GM12878 (cell line): ENCODE measurements at regions not wholly inside any gene's neighbourhood (a gene's known extent, or its start where the extent isn't known, plus 50 kb on each side); places are given as distances from the start of the nearest gene placed in this dataset.

Experiments used
- ATAC-seq: fragments of 200-7000 bp; cut with Tn5 transposase; 3 replicates; pipeline ENCODE4 v1.9.1; 2020; ENCODE audit warnings: mild to moderate bottlenecking, moderate library complexity
- BruUV-seq: library from RNA; stranded (reverse); fragments of 400-500 nt; replicated peaks from 2 replicates; lab custom pipeline; 2021; lab: Mats Ljungman, UMichigan
- CTCF ChIA-PET: fragments of 300-600 bp; sonication (Branson Sonifier 250); formaldehyde crosslinking; extraction: SDS; loops from one replicate; lab custom pipeline; 2021; ENCODE audit warnings: inconsistent platforms; lab: Yijun Ruan, JAX
- POLR2A ChIA-PET: fragments of 350-600 bp; formaldehyde crosslinking; extraction: SDS; loops from one replicate; lab custom pipeline; 2021; ENCODE audit warnings: inconsistent platforms; lab: Charles Lee
- RAD21 ChIA-PET: fragments of 300-600 bp; sonication (Branson Sonifier 250); formaldehyde crosslinking; loops from one replicate; lab custom pipeline; 2023; ENCODE audit warnings: antibody characterized with exemption; ENCODE audit not compliant: unreplicated experiment; lab: Charles Lee
- SMC1A ChIA-PET: fragments of 300-600 bp; sonication (Branson Sonifier 250); formaldehyde crosslinking; loops from one replicate; lab custom pipeline; 2023; ENCODE audit not compliant: unreplicated experiment, uncharacterized antibody; lab: Charles Lee
- DNase-seq: peaks from one replicate; pipeline ENCODE4 v3.0.0-alpha.2; 2011; ENCODE audit warnings: low read depth, low spot score
- FAIRE-seq: peaks from 3 replicates; lab custom pipeline; 2011; peaks lifted over from hg19 to GRCh38; lab: Jason Lieb, UNC
- H2AFZ ChIP-seq: 2 replicates; pipeline ENCODE4 v1.6.0; 2011; ENCODE audit warnings: low read depth, low read length, control low read depth; ENCODE audit not compliant: control insufficient read depth
- H3K27ac ChIP-seq: 2 replicates; pipeline ENCODE4 v1.5.1; 2011; ENCODE audit warnings: control low read depth; ENCODE audit not compliant: control insufficient read depth, insufficient read depth
- H3K27me3 ChIP-seq, 2 experiments: replicated peaks in 1 of 2; 2 replicates each; pipeline versions ENCODE4 v1.6.0 to v1.6.1; 2011; ENCODE audit warnings: low read length in 1 of 2; ENCODE audit not compliant: control insufficient read depth in 2 of 2, insufficient read depth in 2 of 2
- H3K36me3 ChIP-seq, 2 experiments: 2 replicates each; pipeline ENCODE4 v1.5.1; 2011; ENCODE audit warnings: low read length in 1 of 2; ENCODE audit not compliant: control insufficient read depth in 2 of 2, insufficient read depth in 2 of 2
- H3K4me1 ChIP-seq: 2 replicates; pipeline ENCODE4 v1.6.1; 2011; ENCODE audit warnings: mild to moderate bottlenecking, low read length, moderate library complexity, mixed read lengths; ENCODE audit not compliant: control insufficient read depth, insufficient read depth
- H3K4me2 ChIP-seq: 2 replicates; pipeline ENCODE4 v1.6.0; 2011; ENCODE audit warnings: control low read depth; ENCODE audit not compliant: control insufficient read depth, insufficient read depth
- H3K4me3 ChIP-seq: fragments of 200-600 bp; sonication (generic); 2 replicates; pipeline ENCODE4 v1.5.1; 2016
- H3K79me2 ChIP-seq: 2 replicates; pipeline ENCODE4 v1.6.0; 2011; ENCODE audit warnings: low read length; ENCODE audit not compliant: control insufficient read depth, insufficient read depth
- H3K9ac ChIP-seq: 2 replicates; pipeline ENCODE4 v1.8.0; 2011; ENCODE audit warnings: low read length, control low read depth, mixed read lengths; ENCODE audit not compliant: control insufficient read depth, insufficient read depth
- H3K9me3 ChIP-seq: replicated peaks from 3 replicates; pipeline ENCODE4 v1.5.1; 2011; ENCODE audit warnings: mild to moderate bottlenecking, low read length; ENCODE audit not compliant: control insufficient read depth, insufficient read depth
- H4K20me1 ChIP-seq: 2 replicates; pipeline ENCODE4 v1.6.0; 2011; ENCODE audit not compliant: control insufficient read depth, insufficient read depth
- CBX5 ChIP-seq: sonication (generic); IDR thresholded peaks from 2 replicates; pipeline ENCODE4 v1.6.1; 2016; ENCODE audit warnings: low read depth, moderate library complexity, mild to moderate bottlenecking, inconsistent platforms
- CUX1 ChIP-seq: IDR thresholded peaks from 2 replicates; pipeline ENCODE4 v1.6.1; 2012; ENCODE audit warnings: improper control_type of control experiment, low read depth, low read length; ENCODE audit not compliant: insufficient replicate concordance
- EGR1 ChIP-seq, 2 experiments: IDR thresholded peaks; 1 replicate in 1 of 2; 2 replicates in 1 of 2; pipeline ENCODE4 v1.6.1; 2011 to 2012; ENCODE audit warnings: low read depth in 2 of 2, low read length in 2 of 2, borderline replicate concordance in 1 of 2, mild to moderate bottlenecking in 1 of 2, moderate library complexity in 1 of 2
- ETV6 ChIP-seq, 2 experiments: fragments of 450-650 bp in 1 of 2; IDR thresholded peaks in 1 of 2; conservative IDR thresholded peaks in 1 of 2; 2 replicates each; pipeline ENCODE4 v1.6.1; 2014; ENCODE audit warnings: antibody characterized with exemption in 1 of 2, borderline replicate concordance in 1 of 2, low read depth in 1 of 2, mild to moderate bottlenecking in 1 of 2, moderate library complexity in 1 of 2
- FOS ChIP-seq: IDR thresholded peaks from 3 replicates; pipeline ENCODE4 v1.6.1; 2011; ENCODE audit warnings: borderline replicate concordance; ENCODE audit not compliant: insufficient read length; ENCODE audit errors: extremely low read depth
- IKZF2 ChIP-seq, 2 experiments: fragments of 450-650 bp; IDR thresholded peaks; 2 replicates each; pipeline ENCODE4 v1.6.1; 2017; ENCODE audit warnings: mild to moderate bottlenecking in 2 of 2, moderate library complexity in 2 of 2
- KLF5 ChIP-seq: fragments of 450-650 bp; IDR thresholded peaks from 2 replicates; pipeline ENCODE4 v1.6.1; 2014; ENCODE audit warnings: mild to moderate bottlenecking; ENCODE audit not compliant: partially characterized antibody
- MAX ChIP-seq: IDR thresholded peaks from 2 replicates; pipeline ENCODE4 v1.6.1; 2012; ENCODE audit warnings: low read depth, low read length, improper control_type of control experiment
- NR2F1 ChIP-seq: fragments of 450-650 bp; conservative IDR thresholded peaks from 2 replicates; pipeline ENCODE4 v1.6.1; 2017; ENCODE audit warnings: mild to moderate bottlenecking
- SREBF2 ChIP-seq: IDR thresholded peaks from 2 replicates; pipeline ENCODE4 v1.6.1; 2012; ENCODE audit warnings: mild to moderate bottlenecking, low read length
- SRF ChIP-seq, 2 experiments: IDR thresholded peaks; 2 replicates each; pipeline ENCODE4 v1.6.1; 2011; ENCODE audit warnings: low read depth in 2 of 2, low read length in 2 of 2, mild to moderate bottlenecking in 1 of 2, moderate library complexity in 1 of 2
- TAF1 ChIP-seq: IDR thresholded peaks from 2 replicates; pipeline ENCODE4 v1.6.1; 2011; ENCODE audit warnings: mild to moderate bottlenecking, low read depth, low read length, borderline replicate concordance
- TBL1XR1 ChIP-seq: IDR thresholded peaks from 2 replicates; pipeline ENCODE4 v1.6.1; 2012; ENCODE audit warnings: low read depth, low read length, improper control_type of control experiment
- WRNIP1 ChIP-seq: IDR thresholded peaks from 2 replicates; pipeline ENCODE4 v1.6.1; 2011; ENCODE audit warnings: low read depth, low read length, improper control_type of control experiment, borderline replicate concordance
- WGBS: methylation state at CpG from one replicate; pipeline ENCODE4 v1.1.6; 2016; ENCODE audit warnings: low lambda C conversion rate; ENCODE audit not compliant: insufficient replicate concordance, insufficient coverage; ENCODE audit errors: missing lambda C conversion rate; 5-methylcytosine and 5-hydroxymethylcytosine counted together
- in situ Hi-C: fragments of 300-500 bp; cut with MboI; formaldehyde crosslinking; loops from 9 replicates; pipeline ENCODE4 v1.14.3; 2018; ENCODE audit warnings: mixed read lengths
- intact Hi-C: fragments of 100-400 bp; cut with micrococcal nuclease; formaldehyde crosslinking; loops from one replicate; pipeline ENCODE4 v1.14.2; 2022; ENCODE audit not compliant: unreplicated experiment

- ATAC-seq: no peak
- H3K4me2 ChIP-seq: no peak overlapping the region
- RAD21 ChIA-PET: no interaction called here
- H3K36me3 ChIP-seq: no peaks in the 10 kb centered on the region
- no peak overlapping the region for H2AFZ ChIP-seq
- no peak for FAIRE-seq
- TF ChIP-seq KLF5 (no peak), TAF1 (no peak), FOS (no peak), CBX5 (no peak), ETV6 (conservative IDR thresholded peaks at IDR 0.05 in 1 of 2, IDR thresholded peaks at IDR 0.05 in 1 of 2; ENCODE audit: borderline replicate concordance in 1 of 2, low read depth in 1 of 2) (no peak), SRF (IDR thresholded peaks at IDR 0.05; ENCODE audit: low read depth in 2 of 2, low read length in 2 of 2) (no peak), WRNIP1 (no peak), IKZF2 (IDR thresholded peaks at IDR 0.05) (no peak), NR2F1 (no peak), CUX1 (no peak), EGR1 (IDR thresholded peaks at IDR 0.05; ENCODE audit: borderline replicate concordance in 1 of 2, low read depth in 2 of 2, low read length in 2 of 2) (no peak), MAX (no peak), TBL1XR1 (no peak), SREBF2 (no peak)
- SMC1A ChIA-PET: no interaction called here
- no peaks in the 10 kb centered on the region for H3K4me1 ChIP-seq
- no peak overlapping the region for H3K4me3 ChIP-seq
- in situ Hi-C loops (no loop called here), intact Hi-C loops (no loop called here)
- H3K27ac ChIP-seq: no peak overlapping the region
- H3K9ac ChIP-seq: no peak overlapping the region
- CTCF ChIA-PET: no interaction called here
- BruUV-seq: no TSS peak
- no peaks in the 10 kb centered on the region for H3K79me2 ChIP-seq
- DNase-seq: no peak
- H3K27me3 ChIP-seq: 0 out of 4 replicates have a peak, but pooled peaks cover 0 to 4% of the 10 kb centered on the region in 2 experiments
- no peaks in the 10 kb centered on the region for H4K20me1 ChIP-seq
- POLR2A ChIA-PET: no interaction called here
- WGBS: 13% methylated on average over 4 of the region's 4 CpGs
- no peaks in the 10 kb centered on the region for H3K9me3 ChIP-seq
Measured at GRCh38 chr11:116244889-116245288, 527.9 kb downstream of the BUD13 start.
